Colonic mucosa (tissue), 4 donors: ENCODE measurements at regions not wholly inside any gene's neighbourhood (a gene's known extent, or its start where the extent isn't known, plus 50 kb on each side); places are given as distances from the start of the nearest gene placed in this dataset.

ENCODE experiments used
- DNase-seq: peaks from one replicate; pipeline ENCODE4 v3.0.0-alpha.2; 2020
- H3K27ac ChIP-seq: fragments of 200-600 bp; one replicate; pipeline ENCODE4 v1.8.0; 2021
- H3K27me3 ChIP-seq: fragments of 200-600 bp; one replicate; pipeline ENCODE4 v1.8.0; 2021
- H3K36me3 ChIP-seq: fragments of 200-600 bp; one replicate; pipeline ENCODE4 v1.8.0; 2021
- H3K4me1 ChIP-seq: fragments of 200-600 bp; one replicate; pipeline ENCODE4 v1.8.0; 2021; ENCODE audit warnings: mild to moderate bottlenecking
- H3K4me3 ChIP-seq: fragments of 200-600 bp; one replicate; pipeline ENCODE4 v1.8.0; 2021
- H3K9ac ChIP-seq, 2 donors: one replicate each; pipeline ENCODE4 v1.7.0; 2013; ENCODE audit warnings: control low read depth in 2 of 2, low read depth in 2 of 2, low read length in 2 of 2
- H3K9me3 ChIP-seq: fragments of 200-600 bp; one replicate; pipeline ENCODE4 v1.8.0; 2021
- CTCF ChIP-seq: fragments of 200-600 bp; IDR thresholded peaks from one replicate; pipeline ENCODE4 v1.8.0; 2022; ENCODE audit warnings: antibody characterized with exemption, mild to moderate bottlenecking
- intact Hi-C: fragments of 100-400 bp; cut with DNase I; formaldehyde crosslinking; loops from one replicate; pipeline ENCODE4 v1.14.1; 2022
- donor health status: healthy.
- donor health status: DM: no; HTN: no; CAD: no.
- donor health status: DM: no; HTN: no; CAD: no.

- no peak overlapping the region for H3K9ac ChIP-seq
- DNase-seq = no peak
- H3K27ac ChIP-seq = no peak overlapping the region
These were observed 228.5 kb upstream of the B3GAT1 start for GRCh38 chr11:134640536-134640935.

GRCh38 chr11:134639586-134640330 lies 227.7 kb upstream of the B3GAT1 start:
- Histone ChIP-seq H3K27me3 (no peaks in the 10 kb centered on the region), H3K9me3 (no peaks in the 10 kb centered on the region), H3K27ac (no peak overlapping the region), H3K36me3 (no peaks in the 10 kb centered on the region), H3K4me1 (no peaks in the 10 kb centered on the region), H3K4me3 (no peak overlapping the region), H3K9ac (no peak overlapping the region)
- DNase-seq = peak; percentile 68
- no peak for TF ChIP-seq CTCF
- intact Hi-C loops = no loop called here

More at GRCh38 chr11:134640536-134640935, 228.5 kb upstream of the B3GAT1 start:
- Histone ChIP-seq H3K4me3 (no peak overlapping the region), H3K9me3 (no peaks in the 10 kb centered on the region), H3K27me3 (no peaks in the 10 kb centered on the region), H3K36me3 (no peaks in the 10 kb centered on the region), H3K4me1 (no peaks in the 10 kb centered on the region)
- intact Hi-C loops = no loop called here
- no peak for TF ChIP-seq CTCF

DNA sequence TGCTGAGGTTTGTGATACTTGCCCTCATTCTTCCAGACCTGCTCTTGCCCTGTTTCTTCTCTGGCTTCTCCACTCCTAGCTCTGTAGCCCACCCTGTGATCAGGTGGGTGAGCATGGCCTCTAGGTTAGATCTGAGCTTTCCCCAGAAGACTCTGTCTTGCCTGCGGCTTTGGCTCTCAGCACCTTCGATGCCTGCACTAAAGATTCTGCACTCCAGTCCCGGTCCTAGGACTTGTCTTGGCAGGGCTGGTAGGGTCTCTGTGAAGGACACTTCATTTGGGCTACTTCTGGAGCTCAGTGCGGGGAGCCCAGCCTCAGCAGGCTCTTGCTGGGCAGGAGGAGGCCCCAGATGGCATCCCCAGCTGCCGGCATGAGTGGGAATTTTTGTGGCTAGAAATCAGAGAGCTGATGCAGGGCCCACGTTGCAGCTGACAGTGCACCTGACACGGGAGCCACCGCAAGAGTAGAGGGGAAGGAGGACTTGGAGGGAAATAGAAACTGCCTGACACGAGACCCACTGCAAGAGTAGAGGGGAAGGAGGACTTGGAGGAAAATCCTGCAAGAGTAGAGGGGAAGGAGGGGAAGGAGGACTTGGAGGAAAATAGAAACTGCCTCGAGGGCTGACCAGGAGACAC lies 226.9 kb upstream of the B3GAT1 start:
- peak; percentile 10 for DNase-seq
- intact Hi-C loops = no loop called here
- Histone ChIP-seq H3K27ac (no peak overlapping the region), H3K36me3 (no peaks in the 10 kb centered on the region), H3K9me3 (no peaks in the 10 kb centered on the region), H3K27me3 (no peaks in the 10 kb centered on the region), H3K4me3 (no peak overlapping the region), H3K9ac (no peak overlapping the region), H3K4me1 (no peaks in the 10 kb centered on the region)
- TF ChIP-seq CTCF = no peak

- Histone ChIP-seq H3K9ac (no peak overlapping the region), H3K27me3 (no peaks in the 10 kb centered on the region), H3K36me3 (no peaks in the 10 kb centered on the region), H3K4me1 (no peaks in the 10 kb centered on the region), H3K9me3 (no peaks in the 10 kb centered on the region), H3K4me3 (no peak overlapping the region), H3K27ac (no peak overlapping the region)
- intact Hi-C loops = no loop called here
- no peak for TF ChIP-seq CTCF
- peak; percentile 4 for DNase-seq
These were observed 225.3 kb upstream of the B3GAT1 start for GRCh38 chr11:134637091-134638015.

DNA sequence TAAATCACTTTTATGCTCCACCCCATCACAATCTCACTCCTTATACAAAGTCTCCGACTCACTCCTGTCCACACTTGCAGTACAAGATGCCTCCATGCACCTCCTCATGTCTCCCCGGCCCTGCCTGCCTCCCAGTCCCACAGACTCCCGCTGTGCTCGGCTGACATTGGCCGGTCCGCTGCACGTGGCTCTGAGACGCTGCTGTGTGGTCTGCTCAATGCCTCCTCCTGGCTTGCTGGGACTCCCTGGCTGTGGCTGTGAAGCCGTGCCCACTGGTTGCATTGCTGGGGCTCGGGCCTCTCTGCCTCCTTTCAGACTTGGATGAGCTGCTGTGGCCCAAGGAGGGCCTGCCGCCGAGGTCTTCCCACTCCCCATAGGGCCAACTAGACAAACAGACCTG lies 224.0 kb upstream of the B3GAT1 start:
- H3K27ac ChIP-seq = no peak overlapping the region
- no peaks in the 10 kb centered on the region for H3K9me3 ChIP-seq
- no peak for DNase-seq
- no peak overlapping the region for H3K9ac ChIP-seq
- intact Hi-C loops = no loop called here
- H3K4me3 ChIP-seq = no peak overlapping the region
- H3K4me1 ChIP-seq = no peaks in the 10 kb centered on the region
- no peaks in the 10 kb centered on the region for H3K36me3 ChIP-seq
- no peaks in the 10 kb centered on the region for H3K27me3 ChIP-seq
- no peak for TF ChIP-seq CTCF
